Karpas-422 (cell line): ENCODE measurements at regions not wholly inside any gene's neighbourhood (a gene's known extent, or its start where the extent isn't known, plus 50 kb on each side); places are given as distances from the start of the nearest gene placed in this dataset.

Experiments used
- DNase-seq: peaks from one replicate; pipeline ENCODE4 v3.0.0-alpha.2; 2015
- H2AFZ ChIP-seq: fragments of 200-600 bp; sonication (generic); 2 replicates; pipeline ENCODE4 v1.6.1; 2014; ENCODE audit warnings: antibody characterized with exemption, low read length, mixed read lengths
- H3K27ac ChIP-seq: fragments of 200-600 bp; sonication (generic); 2 replicates; pipeline ENCODE4 v1.5.1; 2014; ENCODE audit warnings: mild to moderate bottlenecking, low read length, moderate library complexity
- H3K27me3 ChIP-seq: fragments of 200-600 bp; sonication (generic); 2 replicates; pipeline ENCODE4 v1.6.1; 2014; ENCODE audit warnings: low read length, mixed read lengths
- H3K36me3 ChIP-seq: fragments of 200-600 bp; sonication (generic); 2 replicates; pipeline ENCODE4 v1.6.1; 2014; ENCODE audit warnings: low read length, mixed read lengths; ENCODE audit not compliant: insufficient read depth
- H3K4me1 ChIP-seq: fragments of 200-600 bp; sonication (generic); 2 replicates; pipeline ENCODE4 v1.6.1; 2014; ENCODE audit warnings: mild to moderate bottlenecking, low read length, mixed read lengths
- H3K4me2 ChIP-seq: fragments of 200-600 bp; sonication (generic); 2 replicates; pipeline ENCODE4 v1.6.1; 2014; ENCODE audit warnings: low read length, low read depth, mild to moderate bottlenecking; ENCODE audit not compliant: poor library complexity, severe bottlenecking
- H3K4me3 ChIP-seq: fragments of 200-600 bp; sonication (generic); 2 replicates; pipeline ENCODE4 v1.5.1; 2014; ENCODE audit warnings: mild to moderate bottlenecking, antibody characterized with exemption, low read length, mixed read lengths
- H3K79me2 ChIP-seq: fragments of 200-600 bp; sonication (generic); 2 replicates; pipeline ENCODE4 v1.6.1; 2014; ENCODE audit warnings: mild to moderate bottlenecking, low read length, mixed read lengths
- H3K9ac ChIP-seq: fragments of 200-600 bp; sonication (generic); 2 replicates; pipeline ENCODE4 v1.6.0; 2014; ENCODE audit warnings: low read length
- H3K9me2 ChIP-seq: fragments of 200-600 bp; sonication (generic), shearing (Covaris generic); replicated peaks from 2 replicates; pipeline ENCODE4 v1.6.0; 2014; ENCODE audit warnings: mild to moderate bottlenecking, low read length, moderate library complexity; ENCODE audit not compliant: insufficient read depth
- H3K9me3 ChIP-seq: fragments of 300-700, 200-600 bp; sonication (generic); 2 replicates; pipeline ENCODE4 v1.6.1; 2014; ENCODE audit warnings: low read length, mixed read lengths
- H4K20me1 ChIP-seq: fragments of 200-600 bp; sonication (generic); 2 replicates; pipeline ENCODE4 v1.6.1; 2014; ENCODE audit warnings: mild to moderate bottlenecking, antibody characterized with exemption, low read length, low read depth; ENCODE audit not compliant: insufficient read depth

DNA sequence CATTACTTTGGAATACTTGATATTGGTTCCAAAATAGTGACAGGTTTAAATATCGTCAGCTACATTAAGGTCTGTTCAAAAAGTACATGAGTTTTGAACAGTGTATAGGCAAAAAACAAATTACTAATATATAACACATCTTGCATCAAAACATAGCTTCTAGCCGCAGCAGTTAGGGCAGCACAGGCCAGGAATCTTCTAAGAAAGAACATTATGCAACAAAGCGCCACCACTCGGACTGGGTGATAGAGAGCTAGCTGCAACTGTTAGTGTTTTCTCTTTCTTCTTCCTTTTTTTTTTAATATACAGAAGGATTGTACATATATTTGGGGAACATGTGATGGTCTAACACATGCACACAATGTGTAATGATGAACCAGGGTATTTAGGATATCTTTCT, 504.5 kb downstream of the NR2F1-AS1 start:
- no peaks in the 10 kb centered on the region for H3K4me1 ChIP-seq
- H4K20me1 ChIP-seq: no peaks in the 10 kb centered on the region
- H3K27ac ChIP-seq: no peak overlapping the region
- no peaks in the 10 kb centered on the region for H3K79me2 ChIP-seq
- no peak for DNase-seq
- peaks cover 3% of the 10 kb centered on the region; the same call in 1 of the 2 replicates for H3K9me3 ChIP-seq
- no peaks in the 10 kb centered on the region for H3K36me3 ChIP-seq
- H3K27me3 ChIP-seq: no peaks in the 10 kb centered on the region
- H3K9me2 ChIP-seq: no peaks in the 10 kb centered on the region
- H3K9ac ChIP-seq: no peak overlapping the region
- no peak overlapping the region for H3K4me3 ChIP-seq
- H3K4me2 ChIP-seq: no peak overlapping the region
- no peak overlapping the region for H2AFZ ChIP-seq

DNA sequence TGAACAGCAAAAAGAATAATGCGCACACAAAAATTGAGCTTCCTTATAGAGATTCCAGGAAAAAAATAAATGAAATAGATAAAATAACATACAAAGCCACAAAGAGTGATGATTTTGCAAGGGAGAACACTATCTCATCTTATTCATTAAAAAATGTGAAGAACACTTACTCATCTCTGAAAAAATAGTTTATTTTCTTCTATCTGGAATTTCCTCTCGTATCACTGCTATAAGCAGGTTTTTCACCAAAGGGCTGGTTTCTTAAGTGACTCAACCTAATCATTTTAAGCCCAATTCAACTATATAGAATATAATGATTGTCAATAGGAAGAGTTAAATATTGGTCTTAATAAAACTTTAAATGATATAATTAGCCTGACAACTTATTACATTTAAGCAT, 504.9 kb downstream of the NR2F1-AS1 start:
- Histone ChIP-seq H3K9me3 (peaks cover 3% of the 10 kb centered on the region; the same call in 1 of the 2 replicates), H3K27ac (no peak overlapping the region), H4K20me1 (no peaks in the 10 kb centered on the region), H3K4me1 (no peaks in the 10 kb centered on the region), H3K9me2 (no peaks in the 10 kb centered on the region), H3K27me3 (no peaks in the 10 kb centered on the region), H2AFZ (no peak overlapping the region), H3K36me3 (no peaks in the 10 kb centered on the region), H3K9ac (no peak overlapping the region), H3K4me3 (no peak overlapping the region), H3K4me2 (no peak overlapping the region), H3K79me2 (no peaks in the 10 kb centered on the region)
- no peak for DNase-seq

DNA sequence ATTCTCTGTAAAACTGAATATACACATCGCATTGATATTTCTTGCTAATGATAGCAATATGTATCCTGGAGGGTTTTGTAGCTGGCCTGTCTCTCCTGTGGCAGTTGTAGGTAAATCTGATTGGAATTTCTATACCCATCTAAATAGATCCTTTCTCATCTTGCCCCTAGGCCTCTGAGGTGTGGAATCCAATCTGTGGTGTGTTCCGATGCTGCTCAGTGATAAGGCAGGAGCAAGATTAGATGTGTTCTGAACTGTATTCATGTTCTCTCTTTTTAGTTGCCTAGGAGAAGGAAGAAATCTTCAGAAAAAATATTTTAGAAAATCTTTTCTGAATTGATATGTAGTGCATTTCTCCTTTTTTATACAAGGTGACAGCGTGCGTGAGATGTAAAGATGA, 507.5 kb downstream of the NR2F1-AS1 start:
- Histone ChIP-seq H4K20me1 (no peaks in the 10 kb centered on the region), H3K27ac (no peak overlapping the region), H2AFZ (no peak overlapping the region), H3K9ac (no peak overlapping the region), H3K27me3 (no peaks in the 10 kb centered on the region), H3K9me2 (no peaks in the 10 kb centered on the region), H3K79me2 (no peaks in the 10 kb centered on the region), H3K4me2 (no peak overlapping the region), H3K9me3 (peaks cover 3% of the 10 kb centered on the region; the same call in 1 of the 2 replicates), H3K4me1 (no peaks in the 10 kb centered on the region), H3K36me3 (no peaks in the 10 kb centered on the region), H3K4me3 (no peak overlapping the region)
- DNase-seq: no peak

- H3K9ac ChIP-seq: no peak overlapping the region
- H3K9me2 ChIP-seq: no peaks in the 10 kb centered on the region
- H3K36me3 ChIP-seq: no peaks in the 10 kb centered on the region
- no peaks in the 10 kb centered on the region for H3K27me3 ChIP-seq
- H3K9me3 ChIP-seq: peaks cover 3% of the 10 kb centered on the region; the same call in 1 of the 2 replicates
- H2AFZ ChIP-seq: no peak overlapping the region
- H3K27ac ChIP-seq: no peak overlapping the region
- no peaks in the 10 kb centered on the region for H3K79me2 ChIP-seq
- no peaks in the 10 kb centered on the region for H3K4me1 ChIP-seq
- H4K20me1 ChIP-seq: no peaks in the 10 kb centered on the region
- H3K4me2 ChIP-seq: no peak overlapping the region
- no peak overlapping the region for H3K4me3 ChIP-seq
- no peak for DNase-seq
Observed at GRCh38 chr5:93072831-93073459, 508.1 kb downstream of the NR2F1-AS1 start.

DNA sequence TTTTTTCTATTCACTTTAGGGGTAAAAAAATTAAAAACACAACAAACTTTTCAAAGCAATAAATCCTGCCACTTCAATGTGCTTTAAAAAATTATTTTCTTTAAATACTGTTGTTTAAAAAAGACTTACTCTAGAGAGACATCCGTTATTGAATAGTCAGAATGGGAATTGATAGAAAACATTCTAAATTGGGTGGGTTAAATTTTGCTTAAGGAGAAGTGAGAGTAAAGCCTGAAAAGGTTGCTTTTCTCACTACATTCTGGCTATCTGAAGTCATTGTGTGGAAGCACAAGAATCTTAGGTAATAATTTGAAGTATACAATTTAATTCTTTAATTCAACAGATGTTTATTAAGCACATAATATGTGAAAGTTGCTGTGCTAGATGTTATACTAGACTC, 509.3 kb downstream of the NR2F1-AS1 start:
- no peaks in the 10 kb centered on the region for H3K36me3 ChIP-seq
- H3K27ac ChIP-seq: no peak overlapping the region
- H3K9me2 ChIP-seq: no peaks in the 10 kb centered on the region
- H4K20me1 ChIP-seq: no peaks in the 10 kb centered on the region
- no peaks in the 10 kb centered on the region for H3K79me2 ChIP-seq
- no peaks in the 10 kb centered on the region for H3K27me3 ChIP-seq
- peaks cover 3% of the 10 kb centered on the region; the same call in 1 of the 2 replicates for H3K9me3 ChIP-seq
- no peaks in the 10 kb centered on the region for H3K4me1 ChIP-seq
- no peak for DNase-seq
- no peak overlapping the region for H3K9ac ChIP-seq
- no peak overlapping the region for H3K4me3 ChIP-seq
- no peak overlapping the region for H3K4me2 ChIP-seq
- H2AFZ ChIP-seq: no peak overlapping the region

DNA sequence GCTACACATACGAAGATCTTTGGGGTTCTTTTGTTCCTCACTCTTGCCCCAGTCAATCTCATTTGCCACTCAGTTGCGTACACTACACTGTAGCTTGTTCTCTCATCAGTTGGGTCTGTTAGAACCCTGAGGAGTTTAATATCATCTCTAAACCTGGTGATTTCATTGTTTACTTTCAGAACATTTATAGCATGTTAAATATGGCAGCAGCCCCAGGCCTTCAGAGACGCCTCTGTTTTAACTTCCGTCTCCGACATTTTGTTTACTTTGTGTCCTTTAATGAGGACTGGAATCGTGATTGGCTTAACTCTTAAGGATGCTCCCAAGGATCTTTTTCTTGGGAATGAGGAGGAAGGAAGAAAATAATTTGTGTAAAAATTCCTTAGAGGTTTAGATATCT, 510.1 kb downstream of the NR2F1-AS1 start:
- H2AFZ ChIP-seq: no peak overlapping the region
- no peaks in the 10 kb centered on the region for H4K20me1 ChIP-seq
- H3K9ac ChIP-seq: no peak overlapping the region
- H3K27ac ChIP-seq: no peak overlapping the region
- H3K9me2 ChIP-seq: no peaks in the 10 kb centered on the region
- no peaks in the 10 kb centered on the region for H3K4me1 ChIP-seq
- H3K9me3 ChIP-seq: peaks cover 3% of the 10 kb centered on the region; the same call in 1 of the 2 replicates
- DNase-seq: no peak
- no peaks in the 10 kb centered on the region for H3K79me2 ChIP-seq
- no peak overlapping the region for H3K4me2 ChIP-seq
- H3K4me3 ChIP-seq: no peak overlapping the region
- no peaks in the 10 kb centered on the region for H3K27me3 ChIP-seq
- H3K36me3 ChIP-seq: no peaks in the 10 kb centered on the region

- Histone ChIP-seq H3K4me3 (no peak overlapping the region), H3K36me3 (no peaks in the 10 kb centered on the region), H3K4me1 (no peaks in the 10 kb centered on the region), H3K27ac (no peak overlapping the region), H2AFZ (no peak overlapping the region), H3K9me2 (no peaks in the 10 kb centered on the region), H3K9me3 (peaks cover 3% of the 10 kb centered on the region; the same call in 1 of the 2 replicates), H3K79me2 (no peaks in the 10 kb centered on the region), H3K9ac (no peak overlapping the region), H3K27me3 (no peaks in the 10 kb centered on the region), H3K4me2 (no peak overlapping the region), H4K20me1 (no peaks in the 10 kb centered on the region)
- DNase-seq: no peak
Observed at GRCh38 chr5:93069276-93069675, 511.7 kb downstream of the NR2F1-AS1 start.

DNA sequence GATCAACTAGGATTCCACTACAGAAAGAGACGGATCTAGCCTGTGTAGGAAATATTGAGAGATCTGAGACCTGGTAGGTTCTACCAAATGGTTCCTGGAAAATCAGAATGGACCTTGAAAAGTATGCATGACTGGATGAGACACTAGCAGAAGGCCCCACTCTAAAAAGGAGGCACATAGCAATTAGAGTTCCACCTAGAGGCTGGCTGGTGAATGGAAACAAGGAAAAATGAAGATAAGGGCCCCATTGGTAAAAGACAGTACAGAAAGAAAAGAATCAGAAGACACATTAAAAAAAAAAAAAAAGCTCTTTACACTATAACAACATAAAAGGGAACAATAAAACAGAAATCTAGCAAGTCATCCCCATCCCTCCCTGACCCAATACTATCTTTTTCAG, 518.5 kb downstream of the NR2F1-AS1 start:
- H3K9me2 ChIP-seq: no peaks in the 10 kb centered on the region
- H3K27me3 ChIP-seq: no peaks in the 10 kb centered on the region
- no peak overlapping the region for H3K9ac ChIP-seq
- no peaks in the 10 kb centered on the region for H3K4me1 ChIP-seq
- H3K79me2 ChIP-seq: no peaks in the 10 kb centered on the region
- H2AFZ ChIP-seq: no peak overlapping the region
- no peaks in the 10 kb centered on the region for H4K20me1 ChIP-seq
- no peak for DNase-seq
- no peaks in the 10 kb centered on the region for H3K9me3 ChIP-seq
- H3K4me3 ChIP-seq: no peak overlapping the region
- no peaks in the 10 kb centered on the region for H3K36me3 ChIP-seq
- no peak overlapping the region for H3K27ac ChIP-seq
- no peak overlapping the region for H3K4me2 ChIP-seq
